ENCODE measurements at regions not wholly inside any gene's neighbourhood (a gene's known extent, or its start where the extent isn't known, plus 50 kb on each side); places are given as distances from the start of the nearest gene placed in this dataset.

GRCh38 chr15:55026381-55026780 lies 170.4 kb downstream of the RSL24D1 start:
- no peak for DNase-seq (ENCODE audit: low read depth in 3 of 3)

- DNase-seq (ENCODE audit: low read depth in 3 of 3) = no peak
Measured at GRCh38 chr15:55017635-55018034, 179.1 kb downstream of the RSL24D1 start.

GRCh38 chr15:55016225-55016624 lies 180.5 kb downstream of the RSL24D1 start:
- DNase-seq (ENCODE audit: low read depth in 3 of 3) = no peak

GRCh38 chr15:55015093-55015445 lies 181.7 kb downstream of the RSL24D1 start:
- no peak for DNase-seq (ENCODE audit: low read depth in 3 of 3)

GRCh38 chr15:55014391-55015092 lies 182.2 kb downstream of the RSL24D1 start:
- no peak for DNase-seq (ENCODE audit: low read depth in 3 of 3)

GRCh38 chr15:55008421-55008820 lies 188.3 kb downstream of the RSL24D1 start:
- DNase-seq (ENCODE audit: low read depth in 3 of 3) = no peak

GRCh38 chr15:55007561-55007960 lies 189.2 kb downstream of the RSL24D1 start:
- no peak for DNase-seq (ENCODE audit: low read depth in 3 of 3)

- no peak for DNase-seq (ENCODE audit: low read depth in 3 of 3)
Measured at GRCh38 chr15:55005679-55006078, 191.1 kb downstream of the RSL24D1 start.

GRCh38 chr15:55003965-55004873 lies 192.5 kb downstream of the RSL24D1 start:
- DNase-seq (ENCODE audit: low read depth in 3 of 3) = no peak

GRCh38 chr15:54998661-54999060 lies 198.1 kb downstream of the RSL24D1 start:
- DNase-seq (ENCODE audit: low read depth in 3 of 3) = no peak

- DNase-seq (ENCODE audit: low read depth in 3 of 3) = no peak
Measured at GRCh38 chr15:54990793-54991192, 205.9 kb downstream of the RSL24D1 start.

GRCh38 chr15:54987881-54988280 lies 208.9 kb downstream of the RSL24D1 start:
- no peak for DNase-seq (ENCODE audit: low read depth in 3 of 3)

GRCh38 chr15:54979964-54980363 lies 216.8 kb downstream of the RSL24D1 start:
- DNase-seq (ENCODE audit: low read depth in 3 of 3) = no peak

- no peak for DNase-seq (ENCODE audit: low read depth in 3 of 3)
Measured at GRCh38 chr15:54962637-54963036, 234.1 kb downstream of the RSL24D1 start.

- DNase-seq (ENCODE audit: low read depth in 3 of 3) = no peak
Measured at GRCh38 chr15:54960266-54960665, 236.5 kb downstream of the RSL24D1 start.

GRCh38 chr15:54941417-54941816 lies 255.3 kb downstream of the RSL24D1 start:
- DNase-seq (ENCODE audit: low read depth in 3 of 3) = no peak

GRCh38 chr15:54917312-54917711 lies 279.4 kb downstream of the RSL24D1 start:
- DNase-seq (ENCODE audit: low read depth in 3 of 3) = no peak

- DNase-seq (ENCODE audit: low read depth in 3 of 3) = no peak
Measured at GRCh38 chr15:54915380-54915779, 281.4 kb downstream of the RSL24D1 start.

- DNase-seq (ENCODE audit: low read depth in 3 of 3) = no peak
Measured at GRCh38 chr15:54884312-54884711, 312.4 kb downstream of the RSL24D1 start.

GRCh38 chr15:54859982-54860381 lies 336.8 kb downstream of the RSL24D1 start:
- DNase-seq (ENCODE audit: low read depth in 3 of 3) = no peak

GRCh38 chr15:54854667-54855066 lies 342.1 kb downstream of the RSL24D1 start:
- no peak for DNase-seq (ENCODE audit: low read depth in 3 of 3)

GRCh38 chr15:54850101-54850500 lies 346.6 kb downstream of the RSL24D1 start:
- DNase-seq (ENCODE audit: low read depth in 3 of 3) = no peak

- DNase-seq (ENCODE audit: low read depth in 3 of 3) = no peak
Measured at GRCh38 chr15:54843006-54843405, 353.7 kb downstream of the RSL24D1 start.

All from stimulated activated CD4-positive, alpha-beta T cell treated with anti-CD3 and anti-CD28 coated beads, TNF-alpha, amount 100 ng/mL, for 48 hours (primary cell).